ENCODE measurements at regions not wholly inside any gene's neighbourhood (a gene's known extent, or its start where the extent isn't known, plus 50 kb on each side); places are given as distances from the start of the nearest gene placed in this dataset.

DNA sequence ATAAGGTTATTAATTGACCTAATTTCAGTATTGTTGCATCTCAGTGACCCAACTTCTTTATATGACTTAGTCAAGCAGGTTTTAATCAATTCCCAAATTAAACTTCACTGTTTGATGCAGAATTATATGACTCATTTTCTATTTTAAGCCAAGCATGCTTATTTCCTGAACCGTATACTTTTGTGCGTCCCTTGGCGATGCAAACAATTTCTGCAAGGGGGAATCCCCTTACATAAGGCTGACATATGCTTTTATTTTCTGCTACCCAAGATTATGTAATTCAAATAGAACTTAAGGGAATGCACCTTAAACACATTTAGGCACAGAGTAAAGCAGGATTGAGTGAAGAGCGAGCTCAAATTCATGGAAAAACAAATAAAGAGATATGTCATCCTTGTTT lies 303.9 kb downstream of the PDCD6IP start:
- Histone ChIP-seq H3K4me3 (replicated peaks; ENCODE audit: low read depth, low read length) (no peak overlapping the region), H3K36me3 (ENCODE audit: control insufficient read depth, insufficient read depth, low read length) (no peaks in the 10 kb centered on the region), H3K27me3 (replicated peaks; ENCODE audit: control insufficient read depth, insufficient read depth, low read length) (no peaks in the 10 kb centered on the region)
- TF ChIP-seq, protein P1, sequence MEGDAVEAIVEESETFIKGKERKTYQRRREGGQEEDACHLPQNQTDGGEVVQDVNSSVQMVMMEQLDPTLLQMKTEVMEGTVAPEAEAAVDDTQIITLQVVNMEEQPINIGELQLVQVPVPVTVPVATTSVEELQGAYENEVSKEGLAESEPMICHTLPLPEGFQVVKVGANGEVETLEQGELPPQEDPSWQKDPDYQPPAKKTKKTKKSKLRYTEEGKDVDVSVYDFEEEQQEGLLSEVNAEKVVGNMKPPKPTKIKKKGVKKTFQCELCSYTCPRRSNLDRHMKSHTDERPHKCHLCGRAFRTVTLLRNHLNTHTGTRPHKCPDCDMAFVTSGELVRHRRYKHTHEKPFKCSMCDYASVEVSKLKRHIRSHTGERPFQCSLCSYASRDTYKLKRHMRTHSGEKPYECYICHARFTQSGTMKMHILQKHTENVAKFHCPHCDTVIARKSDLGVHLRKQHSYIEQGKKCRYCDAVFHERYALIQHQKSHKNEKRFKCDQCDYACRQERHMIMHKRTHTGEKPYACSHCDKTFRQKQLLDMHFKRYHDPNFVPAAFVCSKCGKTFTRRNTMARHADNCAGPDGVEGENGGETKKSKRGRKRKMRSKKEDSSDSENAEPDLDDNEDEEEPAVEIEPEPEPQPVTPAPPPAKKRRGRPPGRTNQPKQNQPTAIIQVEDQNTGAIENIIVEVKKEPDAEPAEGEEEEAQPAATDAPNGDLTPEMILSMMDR (IDR thresholded peaks at IDR 0.05; ENCODE audit: insufficient read depth, low read length, poor library complexity, severe bottlenecking) = no peak
- DNase-seq (ENCODE audit: extremely low read depth, insufficient read length) = no peak

DNA sequence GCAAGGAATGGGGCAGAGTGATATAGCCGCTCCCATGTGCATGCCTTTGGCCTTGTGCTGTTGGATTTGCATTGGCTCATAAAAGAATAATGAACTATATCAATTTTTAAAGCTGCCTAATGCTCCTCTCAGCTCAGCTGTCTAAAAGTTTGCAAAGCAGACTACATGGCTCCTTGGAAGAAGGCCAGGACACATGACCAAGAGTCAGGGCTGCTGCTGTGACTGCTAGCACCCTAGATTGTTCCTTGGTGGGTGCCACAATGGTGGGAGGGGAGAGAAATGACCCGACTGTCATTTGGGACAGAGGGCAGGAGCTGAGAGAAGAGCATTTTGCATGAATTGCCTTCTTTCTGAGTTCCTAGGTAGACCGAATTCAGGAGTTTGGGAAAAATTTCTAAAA lies 307.9 kb downstream of the PDCD6IP start:
- TF ChIP-seq, protein P1 (IDR thresholded peaks at IDR 0.05; ENCODE audit: insufficient read depth, low read length, poor library complexity, severe bottlenecking) = no peak
- DNase-seq (ENCODE audit: extremely low read depth, insufficient read length) = no peak
- H3K36me3 ChIP-seq (ENCODE audit: control insufficient read depth, insufficient read depth, low read length) = no peaks in the 10 kb centered on the region
- no peak overlapping the region for H3K4me3 ChIP-seq (replicated peaks; ENCODE audit: low read depth, low read length)
- H3K27me3 ChIP-seq (replicated peaks; ENCODE audit: control insufficient read depth, insufficient read depth, low read length) = no peaks in the 10 kb centered on the region

DNA sequence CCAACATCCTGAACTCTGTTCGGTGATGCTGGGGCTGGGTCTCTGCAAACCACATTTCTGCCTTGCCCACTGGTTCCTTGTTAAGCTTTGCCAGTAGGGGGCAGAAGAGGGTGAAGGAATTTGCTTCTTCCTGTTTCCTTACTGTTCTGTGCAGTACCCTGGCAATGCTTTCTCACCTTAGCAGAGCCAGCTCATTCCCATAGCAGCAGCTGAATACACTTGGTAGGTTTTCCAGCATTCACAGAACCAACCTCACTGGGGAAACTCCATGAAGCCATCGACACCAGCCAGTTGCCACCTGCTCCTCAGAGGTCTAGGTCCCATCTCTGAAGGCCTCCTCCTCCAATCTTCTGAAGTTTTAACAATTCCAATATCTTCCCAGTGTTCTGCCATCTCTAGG lies 308.4 kb downstream of the PDCD6IP start:
- TF ChIP-seq, protein P1 (IDR thresholded peaks at IDR 0.05; ENCODE audit: insufficient read depth, low read length, poor library complexity, severe bottlenecking) = peak; percentile 82
- Histone ChIP-seq H3K4me3 (replicated peaks; ENCODE audit: low read depth, low read length) (no peak overlapping the region), H3K36me3 (ENCODE audit: control insufficient read depth, insufficient read depth, low read length) (no peaks in the 10 kb centered on the region), H3K27me3 (replicated peaks; ENCODE audit: control insufficient read depth, insufficient read depth, low read length) (no peaks in the 10 kb centered on the region)
- DNase-seq (ENCODE audit: extremely low read depth, insufficient read length) = peak; percentile 22

DNA sequence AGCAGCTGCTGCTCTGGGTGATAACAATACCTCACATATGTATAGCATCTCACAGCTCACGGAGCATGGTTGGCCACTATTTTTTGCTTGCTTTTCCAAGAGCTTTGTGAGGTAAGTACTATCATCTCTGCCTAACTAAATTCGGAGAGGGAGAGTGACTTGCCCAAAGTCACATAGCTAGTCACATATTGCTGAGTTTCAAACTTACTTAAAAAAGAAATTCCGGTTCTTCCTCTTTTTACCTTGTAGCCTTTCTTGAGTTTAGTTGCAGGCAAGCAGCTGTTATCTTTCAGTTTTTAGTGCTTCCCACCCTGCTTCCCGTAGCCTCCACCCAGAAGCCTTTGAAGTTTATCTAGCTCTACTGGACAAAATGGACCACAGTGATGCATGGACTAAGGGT lies 309.2 kb downstream of the PDCD6IP start:
- Histone ChIP-seq H3K27me3 (replicated peaks; ENCODE audit: control insufficient read depth, insufficient read depth, low read length) (no peaks in the 10 kb centered on the region), H3K36me3 (ENCODE audit: control insufficient read depth, insufficient read depth, low read length) (no peaks in the 10 kb centered on the region), H3K4me3 (replicated peaks; ENCODE audit: low read depth, low read length) (no peak overlapping the region)
- DNase-seq (ENCODE audit: extremely low read depth, insufficient read length) = peak; percentile 20
- TF ChIP-seq, protein P1 (IDR thresholded peaks at IDR 0.05; ENCODE audit: insufficient read depth, low read length, poor library complexity, severe bottlenecking) = no peak

DNA sequence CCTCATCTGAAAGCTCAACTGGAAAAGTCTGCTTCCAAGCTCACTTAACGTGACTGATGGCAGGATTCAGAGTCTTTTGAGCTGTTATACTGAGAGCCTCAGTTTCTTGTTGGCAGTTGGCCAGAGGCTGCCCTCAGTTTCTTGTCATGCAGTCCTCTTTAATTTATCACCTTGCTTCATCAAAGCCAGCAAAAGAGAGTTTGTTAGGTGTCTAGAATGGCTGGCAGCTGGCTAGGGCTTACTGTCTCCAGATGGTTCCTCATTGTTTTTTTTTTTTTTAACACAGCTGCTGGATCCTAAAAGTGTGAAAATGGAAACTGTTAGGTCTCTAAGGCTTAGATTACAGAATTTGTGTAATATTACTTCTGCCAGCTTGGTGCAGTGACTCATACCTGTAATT lies 310.6 kb downstream of the PDCD6IP start:
- Histone ChIP-seq H3K4me3 (replicated peaks; ENCODE audit: low read depth, low read length) (no peak overlapping the region), H3K36me3 (ENCODE audit: control insufficient read depth, insufficient read depth, low read length) (no peaks in the 10 kb centered on the region), H3K27me3 (replicated peaks; ENCODE audit: control insufficient read depth, insufficient read depth, low read length) (no peaks in the 10 kb centered on the region)
- no peak for DNase-seq (ENCODE audit: extremely low read depth, insufficient read length)
- TF ChIP-seq, protein P1 (IDR thresholded peaks at IDR 0.05; ENCODE audit: insufficient read depth, low read length, poor library complexity, severe bottlenecking) = no peak

DNA sequence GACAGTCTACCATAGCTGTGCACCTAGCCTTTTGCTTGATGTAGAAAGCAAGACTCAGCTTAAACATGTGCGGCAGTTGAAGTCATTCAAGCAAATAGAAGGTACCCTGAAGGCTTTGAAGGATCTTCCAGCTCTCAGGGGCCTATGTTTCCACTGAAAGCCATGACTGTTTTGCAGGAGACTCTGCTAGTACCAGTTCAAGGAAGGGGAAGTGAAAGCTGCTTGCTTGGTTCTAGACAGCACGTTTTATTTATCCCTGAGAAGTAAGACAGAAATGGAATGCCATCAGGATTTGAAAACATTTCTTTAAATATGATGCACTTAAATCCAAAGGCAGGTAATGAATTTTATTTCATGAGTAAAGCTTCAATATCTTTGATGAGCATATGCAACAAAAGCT lies 311.4 kb downstream of the PDCD6IP start:
- TF ChIP-seq, protein P1 (IDR thresholded peaks at IDR 0.05; ENCODE audit: insufficient read depth, low read length, poor library complexity, severe bottlenecking) = no peak
- Histone ChIP-seq H3K4me3 (replicated peaks; ENCODE audit: low read depth, low read length) (no peak overlapping the region), H3K36me3 (ENCODE audit: control insufficient read depth, insufficient read depth, low read length) (no peaks in the 10 kb centered on the region), H3K27me3 (replicated peaks; ENCODE audit: control insufficient read depth, insufficient read depth, low read length) (no peaks in the 10 kb centered on the region)
- DNase-seq (ENCODE audit: extremely low read depth, insufficient read length) = no peak

Data from GM06990 (cell line).